OCI-LY1 (cell line): ENCODE measurements at regions not wholly inside any gene's neighbourhood (a gene's known extent, or its start where the extent isn't known, plus 50 kb on each side); places are given as distances from the start of the nearest gene placed in this dataset.

Source experiments
- H2AFZ ChIP-seq: fragments of 200-600 bp; sonication (generic), shearing (Covaris generic); 2 replicates; pipeline ENCODE4 v1.6.0; 2014; ENCODE audit warnings: antibody characterized with exemption, mild to moderate bottlenecking, low read length
- H3F3A ChIP-seq: fragments of 200-600 bp; sonication (generic), shearing (Covaris generic); 2 replicates; pipeline ENCODE4 v1.6.0; 2014; ENCODE audit warnings: mild to moderate bottlenecking, antibody characterized with exemption, low read length, moderate library complexity; ENCODE audit not compliant: insufficient read depth
- H3K27ac ChIP-seq: fragments of 200-600 bp; sonication (generic); 2 replicates; pipeline ENCODE4 v1.5.1; 2014; ENCODE audit warnings: low read length, mixed run types, mild to moderate bottlenecking, low read depth; ENCODE audit not compliant: poor library complexity, severe bottlenecking
- H3K27me3 ChIP-seq: fragments of 200-600 bp; sonication (generic); 2 replicates; pipeline ENCODE4 v1.6.0; 2014; ENCODE audit warnings: antibody characterized with exemption, mild to moderate bottlenecking, low read length, moderate library complexity; ENCODE audit not compliant: insufficient read depth
- H3K36me3 ChIP-seq: fragments of 200-600 bp; sonication (generic); 2 replicates; pipeline ENCODE4 v1.6.1; 2014; ENCODE audit warnings: mild to moderate bottlenecking, antibody characterized with exemption, low read length, moderate library complexity, mixed read lengths; ENCODE audit not compliant: insufficient read depth
- H3K4me1 ChIP-seq: fragments of 200-600 bp; sonication (generic); 2 replicates; pipeline ENCODE4 v1.5.1; 2014; ENCODE audit warnings: mild to moderate bottlenecking, low read length, moderate library complexity; ENCODE audit not compliant: insufficient read depth, severe bottlenecking
- H3K4me2 ChIP-seq: fragments of 200-600 bp; sonication (generic), shearing (Covaris generic); 2 replicates; pipeline ENCODE4 v1.6.1; 2014; ENCODE audit warnings: low read length
- H3K4me3 ChIP-seq: fragments of 200-600 bp; sonication (generic); 2 replicates; pipeline ENCODE4 v1.5.1; 2014; ENCODE audit warnings: low read length, low read depth, mild to moderate bottlenecking, mixed read lengths; ENCODE audit not compliant: poor library complexity, severe bottlenecking
- H3K79me2 ChIP-seq: fragments of 200-600 bp; shearing (Covaris generic); 2 replicates; pipeline ENCODE4 v1.6.1; 2016; ENCODE audit warnings: mixed run types, low read length, mixed read lengths; ENCODE audit not compliant: insufficient read depth
- H3K9ac ChIP-seq: fragments of 200-600 bp; sonication (generic), shearing (Covaris generic); 2 replicates; pipeline ENCODE4 v1.6.1; 2014; ENCODE audit warnings: mild to moderate bottlenecking, low read length, mixed read lengths
- H3K9me2 ChIP-seq: fragments of 200-600 bp; sonication (generic), shearing (Covaris generic); 2 replicates; pipeline ENCODE4 v1.6.1; 2014; ENCODE audit warnings: low read depth, mild to moderate bottlenecking, low read length, mixed read lengths
- H3K9me3 ChIP-seq: fragments of 200-600 bp; shearing (Covaris generic); 2 replicates; pipeline ENCODE4 v1.6.1; 2014; ENCODE audit warnings: low read length, mixed read lengths
- H4K20me1 ChIP-seq: fragments of 200-600 bp; sonication (generic), shearing (Covaris generic); 2 replicates; pipeline ENCODE4 v1.6.0; 2016; ENCODE audit warnings: mild to moderate bottlenecking, low read length; ENCODE audit not compliant: insufficient read depth
- CTCF ChIP-seq: fragments of 200-600 bp; sonication (generic), shearing (Covaris generic); IDR thresholded peaks from 2 replicates; pipeline ENCODE4 v1.5.1; 2017; ENCODE audit warnings: mild to moderate bottlenecking, antibody characterized with exemption, low read length, moderate library complexity, mixed read lengths
- EZH2 ChIP-seq: fragments of 200-600 bp; sonication (generic), shearing (Covaris generic); IDR thresholded peaks from 2 replicates; pipeline ENCODE4 v1.8.0; 2017; ENCODE audit warnings: borderline replicate concordance, mixed run types, mild to moderate bottlenecking, antibody characterized with exemption, low read length, moderate library complexity, mixed read lengths

- Histone ChIP-seq H3K4me1 (no peaks in the 10 kb centered on the region), H2AFZ (no peak overlapping the region)
These were observed 220.7 kb upstream of the RRP15 start for GRCh38 chr1:218064426-218064825.

GRCh38 chr1:218066332-218066731 lies 218.8 kb upstream of the RRP15 start:
- Histone ChIP-seq H3K27me3 (no peaks in the 10 kb centered on the region), H3K4me3 (no peak overlapping the region), H3F3A (no peaks in the 10 kb centered on the region), H3K79me2 (no peaks in the 10 kb centered on the region), H3K4me2 (no peak overlapping the region), H3K4me1 (no peaks in the 10 kb centered on the region), H3K36me3 (no peaks in the 10 kb centered on the region), H4K20me1 (no peaks in the 10 kb centered on the region), H3K9me2 (no peaks in the 10 kb centered on the region), H2AFZ (no peak overlapping the region), H3K9ac (no peak overlapping the region), H3K27ac (no peak overlapping the region), H3K9me3 (no peaks in the 10 kb centered on the region)
- no peak for TF ChIP-seq EZH2
- no peak for TF ChIP-seq CTCF

More at GRCh38 chr1:218064426-218064825, 220.7 kb upstream of the RRP15 start:
- no peaks in the 10 kb centered on the region for H3K36me3 ChIP-seq
- no peak overlapping the region for H3K9ac ChIP-seq
- no peaks in the 10 kb centered on the region for H3K9me2 ChIP-seq
- no peak overlapping the region for H3K4me2 ChIP-seq
- H4K20me1 ChIP-seq: no peaks in the 10 kb centered on the region
- no peaks in the 10 kb centered on the region for H3K79me2 ChIP-seq
- no peak overlapping the region for H3K27ac ChIP-seq
- H3K9me3 ChIP-seq: no peaks in the 10 kb centered on the region
- H3K27me3 ChIP-seq: no peaks in the 10 kb centered on the region
- no peaks in the 10 kb centered on the region for H3F3A ChIP-seq
- no peak for TF ChIP-seq EZH2
- no peak for TF ChIP-seq CTCF
- H3K4me3 ChIP-seq: no peak overlapping the region

- Histone ChIP-seq H3K4me3 (no peak overlapping the region), H3K4me2 (no peak overlapping the region)
- TF ChIP-seq EZH2 (no peak), CTCF (no peak)
These were observed 216.9 kb upstream of the RRP15 start for GRCh38 chr1:218068241-218068640.

More at GRCh38 chr1:218068241-218068640, 216.9 kb upstream of the RRP15 start:
- H3K4me1 ChIP-seq: no peaks in the 10 kb centered on the region
- no peaks in the 10 kb centered on the region for H4K20me1 ChIP-seq
- no peak overlapping the region for H3K27ac ChIP-seq
- H3K36me3 ChIP-seq: no peaks in the 10 kb centered on the region
- no peaks in the 10 kb centered on the region for H3K79me2 ChIP-seq
- no peak overlapping the region for H3K9ac ChIP-seq
- no peaks in the 10 kb centered on the region for H3F3A ChIP-seq
- H3K27me3 ChIP-seq: no peaks in the 10 kb centered on the region
- H3K9me2 ChIP-seq: no peaks in the 10 kb centered on the region
- H3K9me3 ChIP-seq: no peaks in the 10 kb centered on the region
- H2AFZ ChIP-seq: no peak overlapping the region
